Neural cell (in vitro differentiated cells): ENCODE measurements at regions not wholly inside any gene's neighbourhood (a gene's known extent, or its start where the extent isn't known, plus 50 kb on each side); places are given as distances from the start of the nearest gene placed in this dataset.

Experiments
- CTCF ChIP-seq: fragments of 450-650 bp; IDR thresholded peaks from 2 replicates; pipeline ENCODE4 v1.5.1; 2014; ENCODE audit warnings: antibody characterized with exemption, mild to moderate bottlenecking, moderate library complexity; ENCODE audit not compliant: poor library complexity, severe bottlenecking
- MXI1 ChIP-seq: fragments of 450-650 bp; conservative IDR thresholded peaks from 2 replicates; pipeline ENCODE4 v1.6.1; 2014; ENCODE audit warnings: antibody characterized with exemption, mild to moderate bottlenecking; ENCODE audit not compliant: poor library complexity, severe bottlenecking
- POLR2AphosphoS5 ChIP-seq: IDR thresholded peaks from 2 replicates; pipeline ENCODE4 v1.6.1; 2012
- RAD21 ChIP-seq: fragments of 450-650 bp; conservative IDR thresholded peaks from 2 replicates; pipeline ENCODE4 v1.6.1; 2014; ENCODE audit warnings: antibody characterized with exemption, mild to moderate bottlenecking, moderate library complexity
- REST ChIP-seq: IDR thresholded peaks from 2 replicates; pipeline ENCODE4 v1.6.1; 2012; ENCODE audit warnings: borderline replicate concordance

GRCh38 chr11:45423036-45423435, 136.9 kb upstream of the SYT13 start:
- no peak for TF ChIP-seq REST
- TF ChIP-seq CTCF, result no peak
- no peak for TF ChIP-seq RAD21
- TF ChIP-seq POLR2AphosphoS5, result no peak
- TF ChIP-seq MXI1, result no peak
